NCI-H1048 (cell line): ENCODE measurements at regions not wholly inside any gene's neighbourhood (a gene's known extent, or its start where the extent isn't known, plus 50 kb on each side); places are given as distances from the start of the nearest gene placed in this dataset.
"Not testable (repeated sequence)": the region's sequence is repeated elsewhere in the genome, so short reads cannot be mapped to it uniquely, and the experiment has no call there.

Experiments
- DNase-seq: peaks from one replicate; lab custom pipeline; 2025; lab: John Stamatoyannopoulos, UW

DNA sequence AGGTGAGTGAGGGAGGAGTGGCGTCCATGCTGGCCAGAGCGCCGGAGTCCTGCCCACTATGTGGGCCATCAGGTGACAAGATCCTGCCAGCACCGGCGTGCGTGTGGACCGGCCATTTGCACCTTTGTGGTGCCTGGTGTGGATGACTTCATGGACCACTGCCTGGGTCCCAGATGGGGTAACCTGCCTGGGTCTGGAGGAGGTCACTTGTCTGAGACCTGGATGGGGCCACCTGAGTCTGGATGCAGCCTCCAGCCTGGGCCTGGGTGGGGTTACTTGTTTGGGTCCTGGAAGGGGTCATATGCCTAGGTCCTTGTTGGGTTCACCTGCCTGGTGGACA, 299.6 kb downstream of the NDUFA10 start:
- no peak for DNase-seq

DNA sequence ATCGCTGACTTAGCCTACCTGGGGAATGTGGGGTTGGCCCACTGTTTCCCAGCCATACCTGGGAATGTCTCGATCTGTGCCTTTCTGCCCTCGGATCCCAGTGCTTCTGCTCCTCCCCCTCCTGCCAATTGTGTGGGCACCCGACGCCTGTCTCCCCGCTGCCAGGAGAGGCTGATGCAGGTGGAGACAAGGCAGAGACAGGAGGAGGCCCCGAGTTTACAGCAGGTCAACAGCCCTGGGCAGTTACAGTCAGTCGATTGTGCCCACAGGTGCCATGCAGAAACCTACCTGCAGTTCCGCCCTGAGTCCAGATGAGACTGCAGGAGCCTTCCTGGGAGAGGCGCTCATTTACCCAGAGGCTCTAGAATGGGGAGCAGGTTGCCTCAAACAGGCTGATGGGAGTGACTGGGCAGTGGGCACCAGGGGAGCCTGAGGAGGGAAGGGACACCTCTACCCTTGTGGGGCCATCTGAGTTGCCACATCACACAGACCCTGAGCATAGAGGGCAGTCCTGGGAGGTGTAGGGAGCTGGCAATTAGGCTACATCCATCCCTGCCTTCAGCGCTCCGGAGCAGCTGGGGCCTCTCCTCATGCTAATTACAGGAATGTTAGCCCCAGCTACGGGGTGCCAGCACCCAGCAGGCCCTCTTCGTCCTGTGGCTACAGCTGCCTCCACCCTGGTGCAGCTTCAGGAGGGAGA, 300.1 kb downstream of the NDUFA10 start:
- DNase-seq = no peak

DNA sequence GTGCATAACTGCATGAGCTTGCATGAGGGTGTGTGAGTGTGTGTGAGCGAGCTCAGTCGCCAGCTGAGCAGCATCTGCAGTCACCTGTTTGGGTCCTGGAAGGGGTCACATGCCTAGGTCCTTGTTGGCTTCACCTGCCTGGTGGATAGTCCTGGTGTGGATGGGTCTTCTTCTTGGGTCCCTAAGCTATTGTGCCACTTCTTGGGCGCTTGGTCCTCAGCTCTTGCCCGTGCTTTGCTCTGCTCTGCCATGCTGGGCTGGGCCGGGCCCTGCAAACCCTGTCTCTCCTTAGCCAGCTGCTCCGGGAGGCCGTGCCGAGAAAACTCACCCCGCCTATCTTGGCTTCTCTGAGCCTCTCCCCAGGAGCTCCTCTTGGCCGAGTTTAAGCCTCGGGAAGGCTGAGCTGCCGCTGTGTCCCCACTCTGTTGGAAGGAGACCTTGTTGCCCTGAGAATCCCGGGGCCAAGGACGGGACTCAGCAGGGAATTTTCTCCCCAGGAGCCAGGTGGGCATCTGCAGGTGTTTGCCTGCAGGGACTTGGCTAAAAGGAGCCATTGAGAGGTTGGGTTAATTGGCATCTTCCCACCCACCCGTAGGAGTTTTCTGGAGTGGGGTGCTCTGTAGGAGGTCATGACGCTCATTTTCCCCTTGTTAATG, 300.8 kb downstream of the NDUFA10 start:
- DNase-seq = no peak

DNA sequence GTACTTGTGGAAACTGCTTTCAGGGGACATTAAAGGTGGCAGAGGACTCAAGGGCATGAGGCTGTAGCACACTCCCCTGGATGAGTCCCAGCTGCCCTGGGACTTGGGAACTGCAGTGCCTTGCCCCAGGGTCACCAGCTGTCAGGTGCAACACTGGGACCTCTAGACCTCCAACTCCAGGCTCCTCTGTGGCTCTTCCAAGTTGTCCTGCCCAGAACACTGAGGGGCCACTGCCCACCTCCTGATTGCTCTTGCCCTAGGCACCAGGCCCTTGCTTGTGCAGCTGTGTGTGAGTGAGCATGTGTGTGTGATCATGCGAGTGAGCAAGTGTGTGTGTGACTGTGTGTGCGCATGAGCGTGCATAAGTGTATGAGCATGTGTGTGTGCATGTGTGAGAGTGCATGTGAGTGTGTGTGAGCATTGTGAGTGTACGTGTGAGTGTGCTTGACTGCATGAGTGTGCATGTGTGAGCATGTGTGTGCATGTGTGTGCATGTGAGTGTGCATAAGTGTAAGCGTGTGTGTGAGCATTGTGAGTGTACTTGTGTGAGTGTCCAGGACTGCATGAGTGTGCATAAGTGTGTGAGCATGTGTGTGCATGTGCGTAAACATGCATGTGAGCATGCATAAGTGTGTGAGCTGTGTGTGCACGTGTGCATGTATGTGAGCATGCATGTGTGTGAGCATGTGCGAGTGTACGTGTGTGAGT, 301.5 kb downstream of the NDUFA10 start:
- DNase-seq = no peak

- no peak for DNase-seq
These were observed 302.2 kb downstream of the NDUFA10 start for GRCh38 chr2:239722760-239723470.

DNA sequence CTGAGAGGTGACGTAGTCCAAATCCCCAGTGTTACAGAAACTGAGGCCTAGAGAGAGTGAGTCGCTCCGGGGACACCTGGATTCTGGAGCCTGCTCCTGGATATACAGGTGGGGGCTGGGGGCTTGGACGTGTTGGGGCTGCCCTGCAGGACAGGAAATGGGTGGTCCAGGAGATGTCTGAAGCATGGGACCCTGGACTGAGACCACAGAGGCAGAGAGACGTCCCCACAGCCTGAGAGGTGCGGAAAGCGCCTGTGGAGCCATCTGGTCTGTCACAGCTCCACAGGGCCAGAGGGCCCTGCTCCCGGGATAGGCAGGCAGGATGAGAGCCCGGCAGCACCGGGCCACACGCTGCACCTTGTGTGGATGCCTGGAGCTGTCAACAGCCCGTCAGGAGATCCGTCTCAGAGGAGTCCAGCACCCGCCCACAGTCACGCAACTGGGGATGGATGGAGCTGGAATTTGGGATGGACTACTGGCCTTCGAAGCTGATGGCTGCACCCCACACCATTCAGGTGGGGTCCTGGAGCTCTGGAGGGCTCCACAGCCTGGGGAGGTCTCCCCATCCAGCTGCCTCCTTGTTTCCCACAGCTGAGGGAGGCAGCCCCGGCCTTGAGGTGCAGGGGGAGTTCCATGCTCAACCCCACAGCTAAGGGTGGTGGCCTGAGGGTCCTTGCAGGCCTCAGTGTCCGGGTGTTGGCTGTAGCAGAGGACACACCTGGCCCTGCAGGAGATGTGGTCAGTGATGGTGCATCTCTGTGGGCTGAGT, 303.0 kb downstream of the NDUFA10 start:
- no peak for DNase-seq

DNA sequence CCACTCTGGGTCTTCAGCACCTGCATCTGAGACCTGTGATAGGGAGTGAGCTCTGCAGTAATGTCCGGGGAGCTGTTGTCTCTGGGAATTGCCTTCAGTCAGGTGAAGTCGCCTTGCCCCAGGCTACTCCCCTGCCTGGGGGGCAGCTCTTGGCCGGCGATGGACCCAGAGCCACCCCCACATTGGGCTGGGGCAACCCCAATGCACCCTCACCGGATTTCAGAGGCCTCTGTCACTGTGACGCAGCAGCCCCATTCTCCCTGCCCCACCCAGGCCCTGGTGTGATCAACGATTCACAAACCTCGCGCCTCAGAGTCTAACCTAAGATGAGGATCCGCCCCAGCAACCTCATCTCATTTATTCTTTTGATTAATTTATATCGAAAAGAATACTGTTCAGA, 303.6 kb downstream of the NDUFA10 start:
- no peak for DNase-seq

DNA sequence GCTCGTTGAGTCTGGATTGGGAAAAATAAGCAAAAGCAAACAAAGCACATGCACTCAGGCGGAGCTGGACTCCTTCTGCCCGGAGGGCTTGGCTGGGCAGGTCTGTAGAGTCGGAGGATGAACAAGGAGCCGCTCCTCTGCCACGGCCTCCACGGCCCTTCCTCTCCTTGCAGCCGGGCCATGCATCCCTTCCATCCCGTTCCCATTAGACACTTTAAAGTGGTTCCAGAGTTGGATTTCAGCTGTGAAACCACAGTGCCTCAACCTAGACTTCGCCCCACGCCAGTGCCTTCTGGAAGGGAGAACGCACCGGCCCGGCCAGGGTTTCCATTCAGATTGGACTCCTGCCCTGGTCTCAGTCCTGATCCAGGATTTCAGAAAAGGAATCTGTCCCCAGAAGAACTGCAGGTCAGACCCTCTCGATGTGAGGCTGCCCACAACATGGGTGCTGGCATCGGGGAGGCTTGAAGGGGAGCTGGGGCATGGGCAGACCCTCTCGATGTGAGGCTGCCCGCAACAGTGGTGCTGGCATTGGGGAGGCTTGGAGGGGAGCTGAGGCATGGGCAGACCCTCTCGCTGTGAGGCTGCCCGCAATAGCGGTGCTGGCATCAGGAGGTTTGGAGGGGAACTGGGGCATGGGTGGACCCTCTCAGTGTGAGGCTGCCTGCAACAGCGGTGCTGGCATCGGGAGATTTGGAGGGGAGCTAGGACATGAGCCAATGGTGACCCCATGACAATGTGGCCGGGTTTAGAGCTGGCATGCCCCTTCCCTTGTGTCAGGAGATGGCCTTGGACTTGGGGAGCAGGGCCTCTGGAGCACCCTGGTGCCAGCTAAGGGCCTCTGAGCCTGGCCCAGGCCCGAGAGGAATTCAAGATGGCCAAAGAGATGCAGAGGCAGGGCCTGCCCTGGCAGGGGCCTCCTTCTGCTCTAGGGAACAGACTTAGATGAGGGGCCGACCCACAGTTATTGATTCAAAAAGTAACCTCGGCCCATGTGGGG, 304.5 kb downstream of the NDUFA10 start:
- no peak for DNase-seq

- no peak for DNase-seq
These were observed 305.3 kb downstream of the NDUFA10 start for GRCh38 chr2:239719791-239720360.

- DNase-seq = not testable (repeated sequence)
These were observed 306.2 kb downstream of the NDUFA10 start for GRCh38 chr2:239718991-239719390.

GRCh38 chr2:239717706-239718105, 307.4 kb downstream of the NDUFA10 start:
- DNase-seq = no peak

GRCh38 chr2:239717319-239717675, 307.8 kb downstream of the NDUFA10 start:
- DNase-seq = no peak

GRCh38 chr2:239716536-239717318, 308.4 kb downstream of the NDUFA10 start:
- DNase-seq = no peak

GRCh38 chr2:239716009-239716408, 309.1 kb downstream of the NDUFA10 start:
- no peak for DNase-seq

DNA sequence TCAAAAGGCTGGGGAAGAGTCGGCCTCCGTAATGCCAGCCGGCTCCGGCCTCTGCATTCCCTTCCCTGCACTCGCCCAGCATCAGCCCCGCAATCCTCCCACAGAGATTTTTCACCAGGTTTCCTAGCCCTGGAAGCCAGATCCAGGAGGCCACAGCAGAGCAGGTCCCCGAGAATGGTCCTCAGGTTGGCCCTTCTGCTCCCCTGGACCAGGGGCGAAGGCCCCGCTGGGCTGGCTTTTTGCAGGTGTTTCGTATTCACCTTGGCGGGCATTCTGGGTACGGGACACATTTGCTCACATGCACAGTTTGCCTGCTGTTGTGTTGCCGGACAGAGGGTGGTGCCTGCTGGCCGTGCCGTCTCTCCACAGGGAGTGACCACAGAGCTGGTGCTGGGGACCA, 309.5 kb downstream of the NDUFA10 start:
- DNase-seq = no peak

GRCh38 chr2:239715202-239715601, 309.9 kb downstream of the NDUFA10 start:
- DNase-seq = no peak

DNA sequence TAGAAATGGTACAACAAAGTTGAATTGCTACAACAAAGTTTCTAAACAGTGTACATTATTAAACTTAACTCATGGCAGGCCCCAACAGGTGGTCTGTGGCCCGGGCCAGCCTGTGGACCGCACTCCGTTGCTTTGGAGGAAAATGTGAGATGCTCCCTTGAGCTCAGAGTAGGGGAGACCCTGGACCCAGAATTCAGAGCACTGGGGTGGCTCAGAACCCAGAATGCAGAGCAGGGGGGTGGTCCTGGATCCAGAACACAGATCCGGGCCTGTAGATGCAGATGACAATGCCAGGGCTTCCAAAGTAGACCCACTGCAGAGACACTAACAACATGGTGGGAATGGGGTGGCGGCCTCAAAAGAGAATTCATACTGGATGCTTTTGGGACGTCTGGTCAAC, 311.0 kb downstream of the NDUFA10 start:
- DNase-seq = no peak

- no peak for DNase-seq
These were observed 311.9 kb upstream of the HDAC4 start for GRCh38 chr2:239712755-239713154.

- DNase-seq = no peak
These were observed 311.2 kb upstream of the HDAC4 start for GRCh38 chr2:239711911-239712570.
